GM12872 (cell line): ENCODE measurements at regions not wholly inside any gene's neighbourhood (a gene's known extent, or its start where the extent isn't known, plus 50 kb on each side); places are given as distances from the start of the nearest gene placed in this dataset.

Source experiments
- CTCF ChIP-seq: IDR thresholded peaks from 3 replicates; pipeline ENCODE4 v1.5.1; 2011; ENCODE audit warnings: low read depth, mild to moderate bottlenecking, low read length, moderate library complexity; ENCODE audit not compliant: insufficient read depth

GRCh38 chr2:215782295-215782694, 231.1 kb downstream of the MREG start:
- no peak for TF ChIP-seq CTCF

GRCh38 chr2:215780907-215781685, 232.3 kb downstream of the MREG start:
- no peak for TF ChIP-seq CTCF

GRCh38 chr2:215780313-215780712, 233.0 kb downstream of the MREG start:
- no peak for TF ChIP-seq CTCF

- no peak for TF ChIP-seq CTCF
Observed at GRCh38 chr2:215779912-215780311, 233.4 kb downstream of the MREG start.

GRCh38 chr2:215777465-215778044, 235.8 kb downstream of the MREG start:
- TF ChIP-seq CTCF = no peak

- no peak for TF ChIP-seq CTCF
Observed at GRCh38 chr2:215775106-215775505, 238.2 kb downstream of the MREG start.

- no peak for TF ChIP-seq CTCF
Observed at GRCh38 chr2:215773728-215774127, 239.6 kb downstream of the MREG start.
